GM06990 (cell line): ENCODE measurements at regions not wholly inside any gene's neighbourhood (a gene's known extent, or its start where the extent isn't known, plus 50 kb on each side); places are given as distances from the start of the nearest gene placed in this dataset.

Source experiments
- DNase-seq: peaks from one replicate; pipeline ENCODE4 v3.0.0-alpha.2; 2011; ENCODE audit not compliant: insufficient read length; ENCODE audit errors: extremely low read depth
- H3K27me3 ChIP-seq: replicated peaks from 2 replicates; pipeline ENCODE4 v1.6.0; 2011; ENCODE audit warnings: low read length; ENCODE audit not compliant: control insufficient read depth, insufficient read depth
- H3K36me3 ChIP-seq: 2 replicates; pipeline ENCODE4 v1.5.1; 2011; ENCODE audit warnings: low read length; ENCODE audit not compliant: control insufficient read depth, insufficient read depth
- H3K4me3 ChIP-seq: replicated peaks from 2 replicates; pipeline ENCODE4 v1.5.1; 2011; ENCODE audit warnings: low read depth, mild to moderate bottlenecking, control low read depth, low read length
- TF ChIP-seq, protein P1 (sequence below): IDR thresholded peaks from 2 replicates; pipeline ENCODE4 v1.5.1; 2011; ENCODE audit warnings: low read length, control low read depth, mild to moderate bottlenecking, inconsistent platforms; ENCODE audit not compliant: insufficient read depth, poor library complexity, severe bottlenecking

DNA sequence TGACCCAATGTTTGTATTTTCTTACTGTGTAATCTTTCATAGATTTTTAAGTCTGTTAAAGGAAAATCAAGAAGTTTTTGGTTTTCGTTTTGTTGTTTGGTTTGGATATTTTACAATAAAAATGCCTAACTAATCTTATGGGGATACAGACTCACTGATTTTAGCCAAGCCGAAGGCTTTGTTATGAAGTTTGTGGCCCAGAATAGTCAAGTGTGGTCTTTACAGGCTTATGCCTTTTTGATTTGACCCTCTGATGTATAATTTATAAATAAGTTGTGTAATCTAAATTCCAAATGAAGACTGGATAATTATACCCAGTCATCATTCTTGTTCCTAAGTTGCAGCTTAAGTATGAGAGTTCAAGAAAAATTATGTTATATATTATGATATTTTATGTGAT is 739.3 kb downstream of the ADGRL2 start:
- H3K4me3 ChIP-seq = no peak overlapping the region
- no peaks in the 10 kb centered on the region for H3K27me3 ChIP-seq
- TF ChIP-seq, protein P1, sequence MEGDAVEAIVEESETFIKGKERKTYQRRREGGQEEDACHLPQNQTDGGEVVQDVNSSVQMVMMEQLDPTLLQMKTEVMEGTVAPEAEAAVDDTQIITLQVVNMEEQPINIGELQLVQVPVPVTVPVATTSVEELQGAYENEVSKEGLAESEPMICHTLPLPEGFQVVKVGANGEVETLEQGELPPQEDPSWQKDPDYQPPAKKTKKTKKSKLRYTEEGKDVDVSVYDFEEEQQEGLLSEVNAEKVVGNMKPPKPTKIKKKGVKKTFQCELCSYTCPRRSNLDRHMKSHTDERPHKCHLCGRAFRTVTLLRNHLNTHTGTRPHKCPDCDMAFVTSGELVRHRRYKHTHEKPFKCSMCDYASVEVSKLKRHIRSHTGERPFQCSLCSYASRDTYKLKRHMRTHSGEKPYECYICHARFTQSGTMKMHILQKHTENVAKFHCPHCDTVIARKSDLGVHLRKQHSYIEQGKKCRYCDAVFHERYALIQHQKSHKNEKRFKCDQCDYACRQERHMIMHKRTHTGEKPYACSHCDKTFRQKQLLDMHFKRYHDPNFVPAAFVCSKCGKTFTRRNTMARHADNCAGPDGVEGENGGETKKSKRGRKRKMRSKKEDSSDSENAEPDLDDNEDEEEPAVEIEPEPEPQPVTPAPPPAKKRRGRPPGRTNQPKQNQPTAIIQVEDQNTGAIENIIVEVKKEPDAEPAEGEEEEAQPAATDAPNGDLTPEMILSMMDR = no peak
- no peaks in the 10 kb centered on the region for H3K36me3 ChIP-seq
- DNase-seq = no peak

DNA sequence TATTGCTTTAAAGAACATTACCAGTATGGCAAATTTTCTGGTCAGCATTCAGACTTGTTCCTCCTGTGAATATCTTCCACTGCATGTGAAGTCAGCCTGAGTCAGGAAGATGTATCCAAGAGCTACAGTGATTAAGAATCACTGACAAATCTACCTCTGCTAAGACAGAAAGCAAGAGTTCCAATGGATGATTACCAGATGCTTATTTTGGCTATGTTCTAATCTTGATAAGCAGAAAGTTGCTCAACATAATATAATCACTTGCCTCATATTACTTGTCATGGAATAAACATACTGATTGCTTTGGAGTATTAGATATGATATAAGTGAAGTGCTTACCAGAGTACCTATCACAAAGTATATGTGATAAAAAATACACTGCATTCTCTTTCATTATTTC is 738.1 kb downstream of the ADGRL2 start:
- no peak for DNase-seq
- H3K27me3 ChIP-seq = no peaks in the 10 kb centered on the region
- no peak overlapping the region for H3K4me3 ChIP-seq
- TF ChIP-seq, protein P1 = no peak
- H3K36me3 ChIP-seq = no peaks in the 10 kb centered on the region

DNA sequence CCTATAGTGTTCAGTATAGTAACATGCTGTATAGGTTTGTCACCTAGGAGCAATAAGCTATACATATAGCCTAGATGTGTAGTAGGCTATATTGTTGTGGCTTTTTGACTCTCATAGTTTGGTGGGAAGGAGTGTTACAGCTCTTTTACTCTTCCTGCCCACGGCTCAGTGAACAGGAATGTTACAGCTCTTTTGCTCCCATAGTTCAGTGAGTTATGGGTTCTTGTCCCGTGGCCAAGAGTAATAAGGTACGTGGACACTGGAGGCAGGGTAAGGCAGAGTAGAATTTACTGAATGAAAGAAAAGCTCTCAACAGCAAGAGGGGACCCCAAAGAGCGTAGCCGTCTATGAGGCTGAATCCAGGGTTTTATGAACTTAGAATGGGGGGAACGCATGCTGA is 734.3 kb downstream of the ADGRL2 start:
- TF ChIP-seq, protein P1 = no peak
- no peak overlapping the region for H3K4me3 ChIP-seq
- H3K36me3 ChIP-seq = no peaks in the 10 kb centered on the region
- DNase-seq = no peak
- no peaks in the 10 kb centered on the region for H3K27me3 ChIP-seq

DNA sequence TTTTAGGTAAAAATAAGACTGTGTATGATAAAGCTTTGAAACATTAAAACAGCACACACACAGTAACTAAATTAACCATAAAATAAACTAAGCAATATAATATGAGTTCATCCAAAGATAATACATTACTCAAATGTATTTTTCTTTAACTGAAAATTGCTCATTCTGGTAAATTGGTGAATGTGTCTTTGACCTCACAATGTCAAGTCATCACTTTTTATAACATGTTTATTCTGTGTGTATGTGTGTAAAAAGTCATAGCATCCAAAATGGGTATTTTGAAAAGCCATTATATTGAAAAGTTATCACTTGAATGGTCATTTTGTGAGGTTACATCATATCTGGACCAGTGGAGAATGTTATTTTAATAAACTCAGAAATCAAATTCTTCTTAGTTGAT is 724.6 kb downstream of the ADGRL2 start:
- H3K27me3 ChIP-seq = no peaks in the 10 kb centered on the region
- no peak overlapping the region for H3K4me3 ChIP-seq
- TF ChIP-seq, protein P1 = no peak
- no peaks in the 10 kb centered on the region for H3K36me3 ChIP-seq
- no peak for DNase-seq

DNA sequence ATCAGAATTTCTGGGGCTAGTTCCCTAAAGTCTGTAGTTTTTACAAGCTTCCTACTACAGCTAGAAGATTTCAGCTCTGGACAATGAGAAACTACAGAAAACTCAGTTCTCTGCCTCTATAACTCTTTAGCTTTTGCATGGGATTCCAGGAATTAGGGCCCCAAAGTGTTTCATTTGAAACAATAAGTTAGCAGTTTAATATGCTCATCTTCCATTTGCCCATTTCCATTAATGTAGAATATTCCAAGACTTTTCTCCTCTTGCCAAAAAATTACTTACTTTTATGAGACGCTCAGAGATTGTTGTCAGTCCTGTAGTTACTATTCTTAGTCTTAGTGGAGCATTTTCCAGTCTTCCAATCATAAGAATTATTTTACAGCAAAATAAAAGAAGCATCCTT is 719.9 kb downstream of the ADGRL2 start:
- TF ChIP-seq, protein P1 = no peak
- DNase-seq = no peak
- Histone ChIP-seq H3K36me3 (no peaks in the 10 kb centered on the region), H3K27me3 (no peaks in the 10 kb centered on the region), H3K4me3 (no peak overlapping the region)

DNA sequence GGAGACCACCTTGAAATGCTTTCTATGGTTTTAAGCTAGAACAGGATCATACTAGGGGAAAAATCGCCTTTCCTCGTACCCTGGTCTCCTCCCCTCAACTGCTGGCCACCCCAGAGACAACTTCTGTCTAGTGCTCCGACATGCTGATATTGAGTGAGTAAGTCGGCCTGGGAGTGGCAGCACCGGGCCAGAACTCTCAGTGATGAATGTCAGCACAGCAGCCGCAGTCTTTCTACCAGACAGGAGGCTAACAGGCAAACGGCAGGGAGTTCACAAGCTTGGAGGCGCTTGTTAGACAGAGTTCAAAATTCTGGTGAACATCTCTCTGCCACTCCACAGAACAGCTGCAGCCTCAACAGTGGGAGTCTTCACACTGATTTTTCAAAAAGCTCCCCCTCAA is 716.9 kb downstream of the ADGRL2 start:
- TF ChIP-seq, protein P1 = no peak
- DNase-seq = no peak
- Histone ChIP-seq H3K4me3 (no peak overlapping the region), H3K27me3 (no peaks in the 10 kb centered on the region), H3K36me3 (no peaks in the 10 kb centered on the region)
